GM13977 (cell line): ENCODE measurements at regions not wholly inside any gene's neighbourhood (a gene's known extent, or its start where the extent isn't known, plus 50 kb on each side); places are given as distances from the start of the nearest gene placed in this dataset.

ENCODE experiments used
- DNase-seq: peaks from one replicate; pipeline ENCODE4 v3.0.0; 2012; ENCODE audit warnings: low spot score
- CTCF ChIP-seq: IDR thresholded peaks from 2 replicates; pipeline ENCODE4 v1.5.1; 2012; ENCODE audit warnings: mild to moderate bottlenecking, control low read depth; ENCODE audit not compliant: insufficient read depth; ENCODE audit errors: extremely low read depth, missing control alignments
- in situ Hi-C: fragments of 300-500 bp; cut with MboI; formaldehyde crosslinking; loops from one replicate; pipeline ENCODE4 v1.12.0; 2022; ENCODE audit warnings: low sequenced_read_pairs, low pct_unique_long_range_greater_than_20kb, mixed read lengths, inconsistent platforms; ENCODE audit not compliant: unreplicated experiment

- in situ Hi-C loops, result no loop called here
- no peak for DNase-seq
- TF ChIP-seq CTCF, result no peak
Measured at GRCh38 chr7:46444256-46444655, 523.2 kb upstream of the IGFBP3 start.

- DNase-seq, result no peak
- in situ Hi-C loops, result no loop called here
- no peak for TF ChIP-seq CTCF
Measured at GRCh38 chr7:46440186-46440585, 519.1 kb upstream of the IGFBP3 start.

- in situ Hi-C loops, result no loop called here
- DNase-seq, result no peak
- TF ChIP-seq CTCF, result no peak
Measured at GRCh38 chr7:46432708-46433107, 511.6 kb upstream of the IGFBP3 start.

GRCh38 chr7:46428295-46428694, 507.2 kb upstream of the IGFBP3 start:
- TF ChIP-seq CTCF, result no peak
- in situ Hi-C loops, result no loop called here

GRCh38 chr7:46424934-46425333, 503.9 kb upstream of the IGFBP3 start:
- in situ Hi-C loops, result no loop called here
- no peak for DNase-seq
- no peak for TF ChIP-seq CTCF

More at GRCh38 chr7:46428295-46428694, 507.2 kb upstream of the IGFBP3 start:
- no peak for DNase-seq

GRCh38 chr7:46421441-46422230, 500.6 kb upstream of the IGFBP3 start:
- in situ Hi-C loops, result no loop called here
- no peak for TF ChIP-seq CTCF
- DNase-seq, result no peak
